ENCODE measurements at regions not wholly inside any gene's neighbourhood (a gene's known extent, or its start where the extent isn't known, plus 50 kb on each side); places are given as distances from the start of the nearest gene placed in this dataset.
"Not testable (repeated sequence)": the region's sequence is repeated elsewhere in the genome, so short reads cannot be mapped to it uniquely, and the experiment has no call there.

DNA sequence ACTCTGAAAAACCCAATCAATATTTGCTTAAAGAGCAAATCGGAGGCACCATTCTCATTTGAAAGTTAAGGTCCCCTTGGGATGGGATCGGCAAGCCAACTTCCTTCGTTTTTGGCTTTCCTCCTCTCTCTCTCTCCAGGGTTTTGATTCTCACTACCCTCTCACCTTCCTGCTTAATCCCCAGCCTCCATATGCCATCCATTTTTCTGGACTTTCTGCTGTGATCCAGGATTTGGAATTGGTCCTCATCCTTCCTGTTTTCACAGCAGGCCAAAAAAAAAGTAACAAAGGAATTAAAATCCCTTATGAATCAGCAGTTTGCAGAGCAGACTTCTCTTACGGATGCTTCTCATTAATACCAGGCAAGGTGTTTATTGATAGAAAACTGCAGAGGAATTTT, 283.1 kb upstream of the TMTC4 start:
- H3K9me3 ChIP-seq (ENCODE audit: control insufficient read depth, low read length, poor library complexity, severe bottlenecking), result no peaks in the 10 kb centered on the region
- Mint-ChIP-seq H3K4me3 (no peak overlapping the region), H3K4me1 (no peaks in the 10 kb centered on the region), H3K27ac (no peak overlapping the region), H3K36me3 (ENCODE audit: low read depth) (no peaks in the 10 kb centered on the region), H3K27me3 (peaks cover 11% of the 10 kb centered on the region)
- no peak for DNase-seq
- no peak for ATAC-seq

DNA sequence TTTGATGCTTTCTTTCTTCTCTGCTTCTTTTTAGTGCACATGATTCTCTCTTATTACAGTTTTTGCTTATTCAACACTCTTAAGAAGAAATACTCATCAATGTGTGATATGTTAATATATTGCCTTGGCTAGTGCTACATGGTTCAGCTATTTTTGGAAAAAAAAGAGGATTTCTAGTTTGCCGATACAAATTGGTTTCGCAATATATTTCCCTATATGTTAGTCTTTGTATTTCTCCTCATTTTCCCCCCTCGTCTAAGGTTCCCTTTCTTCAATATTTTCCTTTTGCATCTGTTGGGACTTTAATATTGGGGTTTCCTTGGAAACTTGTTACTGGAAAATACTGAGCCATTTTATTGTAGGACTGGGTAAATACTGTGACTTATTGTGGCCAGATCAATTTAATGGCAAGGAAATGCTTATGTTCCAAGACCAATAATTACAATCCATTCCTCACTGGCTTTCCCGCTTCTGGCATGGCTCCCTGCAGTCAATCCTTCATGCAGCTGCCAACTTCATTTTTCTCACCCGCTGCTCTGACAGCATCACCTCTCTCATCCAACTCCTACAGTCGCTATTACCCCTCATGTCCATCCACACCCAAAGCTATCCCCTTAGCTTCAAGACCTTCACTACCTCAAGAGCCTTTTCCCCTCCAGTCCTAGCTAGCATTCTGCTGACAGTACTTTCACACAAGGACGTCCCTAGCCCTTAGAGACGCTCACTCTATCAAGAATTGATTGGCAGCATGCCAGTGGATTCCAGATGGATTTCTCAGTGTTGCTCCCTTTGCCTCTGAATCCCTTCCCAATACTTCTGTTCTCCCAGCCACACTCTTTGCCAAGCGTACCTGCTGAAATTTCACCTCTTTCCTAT, 280.1 kb upstream of the TMTC4 start:
- ATAC-seq (no peak), DNase-seq (no peak)
- Mint-ChIP-seq H3K4me3 (no peak overlapping the region), H3K27ac (no peak overlapping the region), H3K4me1 (no peaks in the 10 kb centered on the region), H3K27me3 (peaks cover 11% of the 10 kb centered on the region), H3K36me3 (ENCODE audit: low read depth) (no peaks in the 10 kb centered on the region)
- no peaks in the 10 kb centered on the region for H3K9me3 ChIP-seq (ENCODE audit: control insufficient read depth, low read length, poor library complexity, severe bottlenecking)

DNA sequence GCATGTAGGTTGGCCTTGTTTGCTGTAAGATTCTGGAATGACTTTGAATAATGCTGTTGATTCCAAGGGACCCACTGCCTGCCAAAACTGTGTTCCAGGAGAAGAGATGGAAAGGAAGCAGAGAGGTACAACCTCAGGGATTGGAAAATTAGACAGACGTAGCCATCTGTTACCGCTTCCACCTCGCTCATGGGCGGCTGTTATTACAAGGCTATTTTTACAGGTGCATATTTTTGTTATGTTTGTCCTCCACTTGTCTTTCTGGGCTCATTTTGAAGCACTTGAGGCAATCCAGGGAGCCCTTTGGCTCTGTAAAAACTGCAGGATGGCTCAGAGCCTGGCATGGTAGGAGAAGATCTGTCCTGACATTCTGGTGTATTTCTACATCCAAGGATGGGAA, 276.4 kb upstream of the TMTC4 start:
- DNase-seq (no peak), ATAC-seq (no peak)
- Mint-ChIP-seq H3K36me3 (ENCODE audit: low read depth) (no peaks in the 10 kb centered on the region), H3K4me1 (no peaks in the 10 kb centered on the region), H3K27ac (no peak overlapping the region), H3K27me3 (no peaks in the 10 kb centered on the region), H3K4me3 (no peak overlapping the region)
- H3K9me3 ChIP-seq (ENCODE audit: control insufficient read depth, low read length, poor library complexity, severe bottlenecking), result no peaks in the 10 kb centered on the region

DNA sequence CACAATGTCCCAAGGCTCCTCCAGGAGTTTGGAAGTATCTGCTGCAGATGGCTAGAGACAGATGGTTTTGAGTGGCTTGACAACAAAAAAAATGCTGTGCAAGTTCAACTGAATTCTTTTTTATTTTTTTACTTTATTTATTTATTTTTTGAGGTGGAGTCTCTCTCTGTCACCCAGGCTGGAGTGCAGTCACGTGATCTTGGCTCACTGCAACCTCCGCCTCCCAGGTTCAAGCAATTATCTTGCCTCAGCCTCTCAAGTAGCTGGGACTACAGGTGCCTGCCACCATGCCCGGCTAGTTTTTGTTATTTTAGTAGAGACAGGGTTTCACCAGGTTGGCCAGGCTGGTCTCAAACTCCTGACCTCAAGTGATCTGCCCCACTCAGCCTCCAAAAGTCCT, 274.3 kb upstream of the TMTC4 start:
- not testable (repeated sequence) for ATAC-seq; H3K27ac Mint-ChIP-seq; H3K4me3 Mint-ChIP-seq; H3K9me3 ChIP-seq (ENCODE audit: control insufficient read depth, low read length, poor library complexity, severe bottlenecking); H3K36me3 Mint-ChIP-seq (ENCODE audit: low read depth); H3K4me1 Mint-ChIP-seq; DNase-seq; H3K27me3 Mint-ChIP-seq

GRCh38 chr13:100946588-100946987, 272.0 kb upstream of the TMTC4 start:
- ATAC-seq (no peak), DNase-seq (no peak)
- Mint-ChIP-seq H3K27me3 (no peaks in the 10 kb centered on the region), H3K27ac (no peak overlapping the region), H3K36me3 (ENCODE audit: low read depth) (no peaks in the 10 kb centered on the region), H3K4me3 (no peak overlapping the region), H3K4me1 (no peaks in the 10 kb centered on the region)
- H3K9me3 ChIP-seq (ENCODE audit: control insufficient read depth, low read length, poor library complexity, severe bottlenecking), result no peaks in the 10 kb centered on the region

GRCh38 chr13:100944791-100945345, 270.3 kb upstream of the TMTC4 start:
- no peaks in the 10 kb centered on the region for H3K9me3 ChIP-seq (ENCODE audit: control insufficient read depth, low read length, poor library complexity, severe bottlenecking)
- Mint-ChIP-seq H3K36me3 (ENCODE audit: low read depth) (no peaks in the 10 kb centered on the region), H3K4me3 (no peak overlapping the region), H3K27ac (no peak overlapping the region), H3K27me3 (peaks cover 17% of the 10 kb centered on the region), H3K4me1 (no peaks in the 10 kb centered on the region)
- ATAC-seq (no peak), DNase-seq (no peak)

DNA sequence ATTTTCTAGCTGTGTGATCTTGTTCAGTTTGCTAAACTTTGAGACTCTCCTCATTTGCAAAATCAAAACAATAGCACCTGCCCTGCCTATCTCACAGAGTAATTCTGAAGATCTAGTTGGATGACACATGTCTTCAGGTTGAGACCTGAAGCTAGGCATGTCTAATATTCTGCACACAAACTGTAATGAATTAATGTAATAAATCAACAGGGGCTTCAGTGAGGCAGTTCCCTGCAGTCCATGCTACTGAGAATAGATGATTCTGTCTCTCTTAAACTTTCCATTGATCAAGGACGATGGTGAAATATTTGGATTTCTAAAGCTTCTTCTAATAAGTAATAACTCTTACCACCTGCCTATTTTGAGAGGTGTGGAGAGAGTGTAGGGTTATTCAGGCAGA, 268.1 kb upstream of the TMTC4 start:
- DNase-seq, result no peak

DNA sequence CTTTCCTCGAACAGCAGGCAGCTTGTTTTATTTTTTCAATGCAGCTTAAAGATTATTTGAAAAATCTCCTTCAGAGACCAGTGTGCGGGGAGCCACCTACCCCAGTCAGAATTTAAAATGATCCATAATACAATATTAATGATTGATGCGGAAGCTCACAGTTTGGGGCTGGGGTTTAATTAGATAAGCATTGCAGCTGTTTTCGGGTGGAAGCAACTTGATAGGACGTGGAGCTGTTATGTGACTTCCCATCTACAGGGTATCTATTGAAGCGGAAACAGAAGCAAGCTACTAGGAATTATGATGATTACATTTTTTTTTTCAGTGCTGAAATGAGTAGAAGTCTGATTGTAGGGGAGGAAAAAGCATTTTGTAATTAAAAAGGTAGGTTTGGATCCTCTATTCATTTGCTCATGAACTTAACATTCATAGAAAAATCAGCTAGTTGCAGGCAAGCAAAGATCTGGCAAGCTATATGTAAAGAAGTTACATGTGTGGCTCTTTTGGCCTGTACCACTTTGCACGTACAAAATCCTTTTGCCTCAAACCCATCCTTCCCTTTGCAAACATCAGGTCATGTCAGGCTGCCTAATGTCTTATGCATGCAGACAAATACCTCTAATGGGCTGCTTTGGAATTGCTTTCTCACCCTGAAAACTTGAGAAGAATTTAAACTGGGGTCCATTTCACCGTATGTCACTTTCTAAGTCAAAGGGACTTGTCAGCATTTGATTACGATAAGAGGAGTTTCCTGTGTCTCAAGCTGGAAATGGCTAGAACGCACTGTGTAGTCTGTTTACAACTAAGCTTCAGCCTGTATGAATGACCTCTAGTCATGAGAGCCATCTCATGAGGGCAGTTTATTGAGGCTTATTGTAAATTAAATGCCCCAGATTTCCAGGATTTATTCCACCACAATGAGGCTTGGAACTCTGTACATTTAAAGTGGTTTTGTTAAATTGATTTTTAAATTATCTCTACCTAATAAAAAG, 267.1 kb upstream of the TMTC4 start:
- no peaks in the 10 kb centered on the region for H3K4me1 Mint-ChIP-seq
- ATAC-seq (no peak), DNase-seq (no peak)
- peaks cover 34% of the 10 kb centered on the region for H3K27me3 Mint-ChIP-seq
- H3K27ac Mint-ChIP-seq, result no peak overlapping the region
- no peak overlapping the region for H3K4me3 Mint-ChIP-seq
- H3K9me3 ChIP-seq (ENCODE audit: control insufficient read depth, low read length, poor library complexity, severe bottlenecking), result no peaks in the 10 kb centered on the region
- H3K36me3 Mint-ChIP-seq (ENCODE audit: low read depth), result no peaks in the 10 kb centered on the region

More for the DNA sequence above, 268.1 kb upstream of the TMTC4 start:
- H3K4me3 Mint-ChIP-seq, result no peak overlapping the region
- H3K4me1 Mint-ChIP-seq, result no peaks in the 10 kb centered on the region
- no peaks in the 10 kb centered on the region for H3K9me3 ChIP-seq (ENCODE audit: control insufficient read depth, low read length, poor library complexity, severe bottlenecking)
- H3K27me3 Mint-ChIP-seq, result peaks cover 32% of the 10 kb centered on the region
- no peak for ATAC-seq
- no peak overlapping the region for H3K27ac Mint-ChIP-seq
- no peaks in the 10 kb centered on the region for H3K36me3 Mint-ChIP-seq (ENCODE audit: low read depth)

DNA sequence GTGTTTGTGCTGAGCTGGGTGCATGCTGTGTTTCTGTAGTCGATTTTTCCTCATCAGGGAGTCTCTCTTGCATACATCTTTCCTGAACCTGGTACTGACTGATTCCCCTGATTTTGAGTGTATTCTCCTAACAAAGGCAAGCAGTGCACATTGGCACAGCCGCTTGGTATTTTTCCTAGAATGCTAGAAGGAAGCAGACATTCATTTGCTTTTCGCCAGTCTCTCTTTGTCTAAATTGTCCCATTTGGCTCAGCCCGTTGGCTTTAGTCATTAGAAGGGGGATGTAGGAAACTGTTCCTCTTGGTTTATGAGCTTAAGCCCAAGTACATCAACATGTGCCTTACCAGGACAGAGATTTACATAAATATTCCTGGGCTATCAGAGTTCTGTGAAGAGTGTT, 266.1 kb upstream of the TMTC4 start:
- no peaks in the 10 kb centered on the region for H3K9me3 ChIP-seq (ENCODE audit: control insufficient read depth, low read length, poor library complexity, severe bottlenecking)
- no peak for ATAC-seq
- no peak for DNase-seq
- H3K4me1 Mint-ChIP-seq, result no peaks in the 10 kb centered on the region
- H3K4me3 Mint-ChIP-seq, result no peak overlapping the region
- peaks cover 45% of the 10 kb centered on the region for H3K27me3 Mint-ChIP-seq
- H3K27ac Mint-ChIP-seq, result no peak overlapping the region
- H3K36me3 Mint-ChIP-seq (ENCODE audit: low read depth), result no peaks in the 10 kb centered on the region

- no peak for ATAC-seq
- DNase-seq, result no peak
- no peaks in the 10 kb centered on the region for H3K36me3 Mint-ChIP-seq (ENCODE audit: low read depth)
- no peaks in the 10 kb centered on the region for H3K4me1 Mint-ChIP-seq
- H3K4me3 Mint-ChIP-seq, result no peak overlapping the region
- no peak overlapping the region for H3K27ac Mint-ChIP-seq
- H3K9me3 ChIP-seq (ENCODE audit: control insufficient read depth, low read length, poor library complexity, severe bottlenecking), result no peaks in the 10 kb centered on the region
- H3K27me3 Mint-ChIP-seq, result peaks cover 47% of the 10 kb centered on the region
Observed at GRCh38 chr13:100933841-100934240, 259.2 kb upstream of the TMTC4 start.

DNA sequence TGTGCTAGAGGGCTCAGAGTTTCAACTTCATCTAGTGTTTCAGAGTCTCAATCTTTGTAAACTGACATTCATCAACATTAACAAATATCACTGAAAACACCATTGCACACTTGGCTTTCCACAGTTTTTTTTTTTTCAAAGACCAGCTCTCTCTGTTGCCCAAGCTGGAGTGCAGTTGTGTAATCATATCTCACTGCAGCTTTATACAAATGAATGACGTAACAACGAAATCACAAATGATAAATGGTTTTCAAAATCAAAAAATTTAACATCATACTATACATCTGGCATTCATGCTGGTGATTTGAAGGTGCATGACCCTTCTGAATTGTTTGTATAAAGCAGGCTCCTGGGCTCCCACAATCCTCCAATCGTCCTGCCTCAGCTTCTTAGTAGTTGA, 248.0 kb upstream of the TMTC4 start:
- Mint-ChIP-seq H3K4me1 (no peaks in the 10 kb centered on the region), H3K27ac (no peak overlapping the region), H3K4me3 (no peak overlapping the region), H3K36me3 (ENCODE audit: low read depth) (no peaks in the 10 kb centered on the region), H3K27me3 (peaks cover 35% of the 10 kb centered on the region)
- no peaks in the 10 kb centered on the region for H3K9me3 ChIP-seq (ENCODE audit: control insufficient read depth, low read length, poor library complexity, severe bottlenecking)
- no peak for ATAC-seq
- no peak for DNase-seq

DNA sequence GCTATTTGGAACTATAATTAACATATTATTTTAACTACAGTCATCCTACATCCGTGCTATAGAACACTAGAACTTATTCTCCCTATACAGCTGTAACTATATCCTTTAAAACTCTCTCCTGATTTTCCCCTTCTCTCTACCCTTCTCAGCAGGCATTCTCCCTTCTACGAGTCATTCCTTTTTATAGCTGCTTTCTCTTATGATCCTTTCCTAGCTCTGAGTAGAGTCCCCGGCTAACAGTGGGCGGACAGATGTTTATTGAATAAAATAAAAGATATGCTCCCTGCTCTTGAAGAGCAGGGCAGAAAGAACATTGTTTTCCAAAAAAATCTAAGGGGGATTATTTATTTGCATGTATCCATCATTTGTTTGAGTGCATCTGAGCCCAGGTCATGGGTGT, 246.5 kb upstream of the TMTC4 start:
- no peaks in the 10 kb centered on the region for H3K9me3 ChIP-seq (ENCODE audit: control insufficient read depth, low read length, poor library complexity, severe bottlenecking)
- Mint-ChIP-seq H3K27ac (no peak overlapping the region), H3K4me1 (no peaks in the 10 kb centered on the region), H3K36me3 (ENCODE audit: low read depth) (no peaks in the 10 kb centered on the region), H3K4me3 (no peak overlapping the region), H3K27me3 (peaks cover 31% of the 10 kb centered on the region)
- DNase-seq, result no peak
- no peak for ATAC-seq

DNA sequence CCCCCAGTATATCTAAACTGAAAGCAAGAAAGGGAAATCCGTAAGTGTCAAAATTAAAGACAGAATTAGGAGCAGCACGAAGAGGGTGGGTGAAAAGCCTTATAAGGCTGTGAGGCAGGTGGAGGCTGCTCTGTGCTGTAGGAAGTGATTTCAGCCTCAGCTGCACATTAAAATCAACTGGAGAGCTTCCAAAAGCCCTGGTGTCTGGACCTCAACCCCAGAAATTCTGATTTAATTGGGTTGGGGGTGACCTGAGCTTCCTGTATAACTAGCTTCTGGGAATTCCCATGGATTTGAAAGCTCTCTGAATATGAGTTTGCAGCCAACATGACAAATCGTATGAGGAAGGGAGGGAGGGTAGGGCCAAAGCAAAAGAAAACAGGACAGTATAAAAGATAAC, 242.4 kb upstream of the TMTC4 start:
- H3K27me3 Mint-ChIP-seq, result peaks cover 24% of the 10 kb centered on the region
- H3K27ac Mint-ChIP-seq, result no peak overlapping the region
- H3K4me3 Mint-ChIP-seq, result no peak overlapping the region
- no peaks in the 10 kb centered on the region for H3K9me3 ChIP-seq (ENCODE audit: control insufficient read depth, low read length, poor library complexity, severe bottlenecking)
- no peak for ATAC-seq
- no peaks in the 10 kb centered on the region for H3K36me3 Mint-ChIP-seq (ENCODE audit: low read depth)
- no peaks in the 10 kb centered on the region for H3K4me1 Mint-ChIP-seq
- DNase-seq, result no peak

Data from T-helper 17 cell (primary cell).